ENCODE measurements at regions not wholly inside any gene's neighbourhood (a gene's known extent, or its start where the extent isn't known, plus 50 kb on each side); places are given as distances from the start of the nearest gene placed in this dataset.

DNA sequence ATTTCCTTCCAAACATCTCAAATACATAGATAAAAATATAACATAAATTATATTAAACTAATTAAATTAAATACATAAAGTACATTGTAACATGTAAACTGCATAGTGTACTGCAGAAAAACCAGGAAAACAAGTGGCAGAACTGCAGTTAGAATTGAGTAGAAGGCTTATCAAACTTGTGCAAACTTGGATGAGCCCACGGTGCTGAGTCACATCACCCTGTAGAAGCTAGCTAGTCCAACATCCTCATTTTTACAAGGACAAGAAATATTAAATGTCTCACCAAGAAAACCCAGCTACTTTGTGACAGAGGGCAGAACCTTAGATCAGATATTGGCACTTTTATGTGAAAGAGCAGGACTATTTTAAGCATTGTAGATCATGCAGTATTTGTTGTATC is 807.9 kb upstream of the NUDT12 start:
- TF ChIP-seq, protein P1, sequence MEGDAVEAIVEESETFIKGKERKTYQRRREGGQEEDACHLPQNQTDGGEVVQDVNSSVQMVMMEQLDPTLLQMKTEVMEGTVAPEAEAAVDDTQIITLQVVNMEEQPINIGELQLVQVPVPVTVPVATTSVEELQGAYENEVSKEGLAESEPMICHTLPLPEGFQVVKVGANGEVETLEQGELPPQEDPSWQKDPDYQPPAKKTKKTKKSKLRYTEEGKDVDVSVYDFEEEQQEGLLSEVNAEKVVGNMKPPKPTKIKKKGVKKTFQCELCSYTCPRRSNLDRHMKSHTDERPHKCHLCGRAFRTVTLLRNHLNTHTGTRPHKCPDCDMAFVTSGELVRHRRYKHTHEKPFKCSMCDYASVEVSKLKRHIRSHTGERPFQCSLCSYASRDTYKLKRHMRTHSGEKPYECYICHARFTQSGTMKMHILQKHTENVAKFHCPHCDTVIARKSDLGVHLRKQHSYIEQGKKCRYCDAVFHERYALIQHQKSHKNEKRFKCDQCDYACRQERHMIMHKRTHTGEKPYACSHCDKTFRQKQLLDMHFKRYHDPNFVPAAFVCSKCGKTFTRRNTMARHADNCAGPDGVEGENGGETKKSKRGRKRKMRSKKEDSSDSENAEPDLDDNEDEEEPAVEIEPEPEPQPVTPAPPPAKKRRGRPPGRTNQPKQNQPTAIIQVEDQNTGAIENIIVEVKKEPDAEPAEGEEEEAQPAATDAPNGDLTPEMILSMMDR (IDR thresholded peaks at IDR 0.05): no peak
- TF ChIP-seq POLR2A (IDR thresholded peaks at IDR 0.05): no peak
